ENCODE measurements at regions not wholly inside any gene's neighbourhood (a gene's known extent, or its start where the extent isn't known, plus 50 kb on each side); places are given as distances from the start of the nearest gene placed in this dataset.

DNA sequence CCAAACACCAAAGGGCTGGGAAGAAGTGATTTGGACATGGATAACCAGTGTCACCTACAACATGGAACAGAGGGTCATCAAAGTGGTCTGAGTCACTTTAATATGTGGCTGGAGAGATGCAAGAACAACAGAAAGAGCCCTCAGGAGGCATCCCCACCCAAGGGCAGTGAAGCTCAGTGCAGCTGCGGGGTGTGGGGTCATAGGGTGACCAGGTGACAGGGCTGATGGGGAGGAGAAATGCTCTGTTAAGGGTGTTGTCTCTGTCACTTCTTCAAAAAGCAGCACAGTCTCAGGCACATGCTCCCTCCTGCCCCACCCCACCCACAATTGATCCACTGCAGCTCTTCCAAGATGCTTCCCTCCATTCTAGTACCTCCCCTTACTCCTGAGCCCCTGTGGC, 819.1 kb downstream of the KCNJ18 start:
- Histone ChIP-seq H3K9ac (replicated peaks; ENCODE audit: extremely low read depth, insufficient read depth, low read length) (no peak overlapping the region), H3K4me2 (ENCODE audit: insufficient read depth, low read length) (no peak overlapping the region), H3K27me3 (ENCODE audit: control insufficient read depth in 2 of 2, insufficient read depth in 2 of 2, low read length in 2 of 2) (no peaks in the 10 kb centered on the region), H3K4me1 (ENCODE audit: control insufficient read depth, extremely low read depth, insufficient read depth, low read length) (no peaks in the 10 kb centered on the region), H3K4me3 (replicated peaks in 1 of 3; ENCODE audit: insufficient read depth in 1 of 3, low read depth in 1 of 3, low read length in 3 of 3) (no peak overlapping the region), H3K27ac (ENCODE audit: insufficient read depth, low read depth, low read length) (no peak overlapping the region), H2AFZ (ENCODE audit: low read depth, low read length) (no peak overlapping the region), H4K20me1 (replicated peaks; ENCODE audit: control insufficient read depth, extremely low read depth, insufficient read depth, low read length) (no peaks in the 10 kb centered on the region), H3K36me3 (ENCODE audit: control insufficient read depth in 2 of 2, extremely low read depth in 1 of 2, insufficient read depth in 2 of 2, low read length in 2 of 2) (no peaks in the 10 kb centered on the region), H3K9me3 (replicated peaks; ENCODE audit: control insufficient read depth, insufficient read depth, low read length) (peaks cover 1% of the 10 kb centered on the region), H3K9me1 (replicated peaks; ENCODE audit: control insufficient read depth, extremely low read depth, insufficient read depth, low read length) (no peaks in the 10 kb centered on the region), H3K79me2 (ENCODE audit: control insufficient read depth, insufficient read depth, low read length) (no peaks in the 10 kb centered on the region)
- no peak for DNase-seq (ENCODE audit: low read depth, low spot score)
- TF ChIP-seq, protein P1, sequence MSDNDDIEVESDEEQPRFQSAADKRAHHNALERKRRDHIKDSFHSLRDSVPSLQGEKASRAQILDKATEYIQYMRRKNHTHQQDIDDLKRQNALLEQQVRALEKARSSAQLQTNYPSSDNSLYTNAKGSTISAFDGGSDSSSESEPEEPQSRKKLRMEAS (IDR thresholded peaks at IDR 0.05; ENCODE audit: insufficient read depth, insufficient read length): no peak
- no peak for TF ChIP-seq POLR2A (IDR thresholded peaks at IDR 0.05; ENCODE audit: low read depth, low read length)
- TF ChIP-seq, protein P2, sequence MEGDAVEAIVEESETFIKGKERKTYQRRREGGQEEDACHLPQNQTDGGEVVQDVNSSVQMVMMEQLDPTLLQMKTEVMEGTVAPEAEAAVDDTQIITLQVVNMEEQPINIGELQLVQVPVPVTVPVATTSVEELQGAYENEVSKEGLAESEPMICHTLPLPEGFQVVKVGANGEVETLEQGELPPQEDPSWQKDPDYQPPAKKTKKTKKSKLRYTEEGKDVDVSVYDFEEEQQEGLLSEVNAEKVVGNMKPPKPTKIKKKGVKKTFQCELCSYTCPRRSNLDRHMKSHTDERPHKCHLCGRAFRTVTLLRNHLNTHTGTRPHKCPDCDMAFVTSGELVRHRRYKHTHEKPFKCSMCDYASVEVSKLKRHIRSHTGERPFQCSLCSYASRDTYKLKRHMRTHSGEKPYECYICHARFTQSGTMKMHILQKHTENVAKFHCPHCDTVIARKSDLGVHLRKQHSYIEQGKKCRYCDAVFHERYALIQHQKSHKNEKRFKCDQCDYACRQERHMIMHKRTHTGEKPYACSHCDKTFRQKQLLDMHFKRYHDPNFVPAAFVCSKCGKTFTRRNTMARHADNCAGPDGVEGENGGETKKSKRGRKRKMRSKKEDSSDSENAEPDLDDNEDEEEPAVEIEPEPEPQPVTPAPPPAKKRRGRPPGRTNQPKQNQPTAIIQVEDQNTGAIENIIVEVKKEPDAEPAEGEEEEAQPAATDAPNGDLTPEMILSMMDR (IDR thresholded peaks at IDR 0.05; ENCODE audit: extremely low read depth in 1 of 2, insufficient read depth in 1 of 2, low read depth in 1 of 2, low read length in 2 of 2): no peak
- TF ChIP-seq FOS (IDR thresholded peaks at IDR 0.05; ENCODE audit: borderline replicate concordance, insufficient read depth, low read length): no peak
- no peak for TF ChIP-seq POLR2AphosphoS5 (IDR thresholded peaks at IDR 0.05; ENCODE audit: insufficient read depth, low read depth, low read length)
- no peak for TF ChIP-seq JUN (IDR thresholded peaks at IDR 0.05; ENCODE audit: borderline replicate concordance, insufficient read depth, insufficient read length, low read depth)
- BruUV-seq (replicated peaks): no TSS peak
- intact Hi-C loops (cut with micrococcal nuclease) (no loop called here), dilution Hi-C loops (cut with MboI; ENCODE audit: extremely low pct_ligation_motif_present, low sequenced_read_pairs) (no loop called here)
- CTCF ChIA-PET: no interaction called here
- POLR2A ChIA-PET: no interaction called here
- no peak for FAIRE-seq

DNA sequence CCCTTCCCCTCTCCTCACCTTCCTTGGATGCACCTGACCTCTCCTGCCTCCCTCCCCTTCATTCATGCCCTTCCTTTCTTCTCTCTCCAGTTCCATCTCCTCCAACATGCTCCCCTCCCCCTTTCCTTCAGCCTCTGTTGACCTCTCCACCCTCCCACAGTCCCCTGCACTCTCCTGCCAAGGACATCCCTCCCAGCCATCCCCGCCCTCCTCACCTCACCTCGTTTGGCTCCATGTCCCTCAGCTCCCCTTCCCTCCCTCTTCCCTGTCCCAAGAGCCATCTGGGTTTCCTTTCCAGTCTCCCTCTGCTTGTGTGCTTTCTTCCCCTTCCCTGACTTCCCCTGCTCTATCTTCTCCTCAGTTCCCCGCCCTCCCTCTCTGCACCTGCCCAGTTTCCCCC, 819.7 kb downstream of the KCNJ18 start:
- no peak overlapping the region for H3K4me2 ChIP-seq (ENCODE audit: insufficient read depth, low read length)
- POLR2A ChIA-PET: no interaction called here
- no peaks in the 10 kb centered on the region for H4K20me1 ChIP-seq (replicated peaks; ENCODE audit: control insufficient read depth, extremely low read depth, insufficient read depth, low read length)
- H2AFZ ChIP-seq (ENCODE audit: low read depth, low read length): no peak overlapping the region
- dilution Hi-C loops (cut with MboI; ENCODE audit: extremely low pct_ligation_motif_present, low sequenced_read_pairs) (no loop called here), intact Hi-C loops (cut with micrococcal nuclease) (no loop called here)
- CTCF ChIA-PET: no interaction called here
- no peaks in the 10 kb centered on the region for H3K9me1 ChIP-seq (replicated peaks; ENCODE audit: control insufficient read depth, extremely low read depth, insufficient read depth, low read length)
- no peak for DNase-seq (ENCODE audit: low read depth, low spot score)
- H3K4me3 ChIP-seq (replicated peaks in 1 of 3; ENCODE audit: insufficient read depth in 1 of 3, low read depth in 1 of 3, low read length in 3 of 3): no peak overlapping the region
- FAIRE-seq: no peak
- H3K4me1 ChIP-seq (ENCODE audit: control insufficient read depth, extremely low read depth, insufficient read depth, low read length): no peaks in the 10 kb centered on the region
- H3K27ac ChIP-seq (ENCODE audit: insufficient read depth, low read depth, low read length): no peak overlapping the region
- H3K9ac ChIP-seq (replicated peaks; ENCODE audit: extremely low read depth, insufficient read depth, low read length): no peak overlapping the region
- no peaks in the 10 kb centered on the region for H3K36me3 ChIP-seq (ENCODE audit: control insufficient read depth in 2 of 2, extremely low read depth in 1 of 2, insufficient read depth in 2 of 2, low read length in 2 of 2)
- H3K27me3 ChIP-seq (ENCODE audit: control insufficient read depth in 2 of 2, insufficient read depth in 2 of 2, low read length in 2 of 2): no peaks in the 10 kb centered on the region
- H3K79me2 ChIP-seq (ENCODE audit: control insufficient read depth, insufficient read depth, low read length): no peaks in the 10 kb centered on the region
- H3K9me3 ChIP-seq (replicated peaks; ENCODE audit: control insufficient read depth, insufficient read depth, low read length): peaks cover 3% of the 10 kb centered on the region
- TF ChIP-seq EZH2 (IDR thresholded peaks at IDR 0.05; ENCODE audit: borderline replicate concordance, low read depth, low read length, severe bottlenecking): no peak
- TF ChIP-seq, protein P1 (IDR thresholded peaks at IDR 0.05; ENCODE audit: insufficient read depth, insufficient read length): no peak
- no peak for TF ChIP-seq JUN (IDR thresholded peaks at IDR 0.05; ENCODE audit: borderline replicate concordance, insufficient read depth, insufficient read length, low read depth)
- no peak for TF ChIP-seq POLR2AphosphoS5 (IDR thresholded peaks at IDR 0.05; ENCODE audit: insufficient read depth, low read depth, low read length)
- no peak for TF ChIP-seq GATA2 (IDR thresholded peaks at IDR 0.05; ENCODE audit: insufficient read depth, insufficient read length, low read depth, low read length)
- no peak for TF ChIP-seq FOS (IDR thresholded peaks at IDR 0.05; ENCODE audit: borderline replicate concordance, insufficient read depth, low read length)
- TF ChIP-seq MYC (IDR thresholded peaks at IDR 0.05; ENCODE audit: low read depth, low read length): no peak
- TF ChIP-seq POLR2A (IDR thresholded peaks at IDR 0.05; ENCODE audit: low read depth, low read length): no peak
- TF ChIP-seq, protein P2 (IDR thresholded peaks at IDR 0.05; ENCODE audit: extremely low read depth in 1 of 2, insufficient read depth in 1 of 2, low read depth in 1 of 2, low read length in 2 of 2): no peak
- no TSS peak for BruUV-seq (replicated peaks)
